ENCODE measurements at regions not wholly inside any gene's neighbourhood (a gene's known extent, or its start where the extent isn't known, plus 50 kb on each side); places are given as distances from the start of the nearest gene placed in this dataset.

DNA sequence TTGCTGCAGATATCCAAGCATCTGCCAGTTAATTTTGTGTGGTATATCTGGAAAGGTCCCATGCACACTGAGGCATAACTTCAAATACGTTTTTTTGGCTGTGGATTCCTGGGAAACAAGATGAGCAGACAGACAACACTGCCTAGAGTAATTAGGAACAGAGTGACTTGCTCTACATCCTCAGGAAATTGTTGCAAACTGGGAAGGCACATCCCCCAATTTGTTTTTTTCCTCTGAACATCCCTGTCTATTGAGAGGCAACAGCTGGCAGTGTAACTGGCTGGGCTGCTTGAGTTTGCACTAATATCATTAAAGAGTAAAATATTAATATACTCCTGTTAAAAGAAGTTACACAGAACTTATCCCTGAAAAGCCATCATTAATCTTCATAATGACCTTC lies 207.7 kb upstream of the SLIT2 start:
- no peak for ATAC-seq (ENCODE audit: insufficient number of reproducible peaks, low FRiP score, low read depth)
- no peaks in the 10 kb centered on the region for H3K4me1 ChIP-seq (ENCODE audit: control insufficient read depth in 1 of 2, low read depth in 2 of 2)
- H3K27me3 ChIP-seq (replicated peaks; ENCODE audit: insufficient read depth): no peaks in the 10 kb centered on the region
- H3K4me3 ChIP-seq: no peak overlapping the region
- TF ChIP-seq, protein P1, sequence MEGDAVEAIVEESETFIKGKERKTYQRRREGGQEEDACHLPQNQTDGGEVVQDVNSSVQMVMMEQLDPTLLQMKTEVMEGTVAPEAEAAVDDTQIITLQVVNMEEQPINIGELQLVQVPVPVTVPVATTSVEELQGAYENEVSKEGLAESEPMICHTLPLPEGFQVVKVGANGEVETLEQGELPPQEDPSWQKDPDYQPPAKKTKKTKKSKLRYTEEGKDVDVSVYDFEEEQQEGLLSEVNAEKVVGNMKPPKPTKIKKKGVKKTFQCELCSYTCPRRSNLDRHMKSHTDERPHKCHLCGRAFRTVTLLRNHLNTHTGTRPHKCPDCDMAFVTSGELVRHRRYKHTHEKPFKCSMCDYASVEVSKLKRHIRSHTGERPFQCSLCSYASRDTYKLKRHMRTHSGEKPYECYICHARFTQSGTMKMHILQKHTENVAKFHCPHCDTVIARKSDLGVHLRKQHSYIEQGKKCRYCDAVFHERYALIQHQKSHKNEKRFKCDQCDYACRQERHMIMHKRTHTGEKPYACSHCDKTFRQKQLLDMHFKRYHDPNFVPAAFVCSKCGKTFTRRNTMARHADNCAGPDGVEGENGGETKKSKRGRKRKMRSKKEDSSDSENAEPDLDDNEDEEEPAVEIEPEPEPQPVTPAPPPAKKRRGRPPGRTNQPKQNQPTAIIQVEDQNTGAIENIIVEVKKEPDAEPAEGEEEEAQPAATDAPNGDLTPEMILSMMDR (IDR thresholded peaks at IDR 0.05): no peak
- H3K9me3 ChIP-seq: no peaks in the 10 kb centered on the region
- no peak overlapping the region for H3K27ac ChIP-seq
- no peaks in the 10 kb centered on the region for H3K36me3 ChIP-seq
- DNase-seq (ENCODE audit: low spot score): no peak

GRCh38 chr4:20042769-20043168 lies 208.9 kb upstream of the SLIT2 start:
- ATAC-seq (ENCODE audit: insufficient number of reproducible peaks, low FRiP score, low read depth): no peak
- Histone ChIP-seq H3K27me3 (replicated peaks; ENCODE audit: insufficient read depth) (no peaks in the 10 kb centered on the region), H3K27ac (no peak overlapping the region), H3K4me3 (no peak overlapping the region), H3K9me3 (no peaks in the 10 kb centered on the region), H3K36me3 (no peaks in the 10 kb centered on the region), H3K4me1 (ENCODE audit: control insufficient read depth in 1 of 2, low read depth in 2 of 2) (no peaks in the 10 kb centered on the region)
- no peak for DNase-seq (ENCODE audit: low spot score)
- TF ChIP-seq, protein P1 (IDR thresholded peaks at IDR 0.05): no peak

- no peaks in the 10 kb centered on the region for H3K27me3 ChIP-seq (replicated peaks; ENCODE audit: insufficient read depth)
- H3K4me1 ChIP-seq (ENCODE audit: control insufficient read depth in 1 of 2, low read depth in 2 of 2): no peaks in the 10 kb centered on the region
- H3K27ac ChIP-seq: no peak overlapping the region
- ATAC-seq (ENCODE audit: insufficient number of reproducible peaks, low FRiP score, low read depth) (no peak), DNase-seq (ENCODE audit: low spot score) (no peak)
- TF ChIP-seq, protein P1 (IDR thresholded peaks at IDR 0.05): no peak
- H3K36me3 ChIP-seq: no peaks in the 10 kb centered on the region
- no peak overlapping the region for H3K4me3 ChIP-seq
- no peaks in the 10 kb centered on the region for H3K9me3 ChIP-seq
Observed at GRCh38 chr4:20041839-20042407, 209.8 kb upstream of the SLIT2 start.

DNA sequence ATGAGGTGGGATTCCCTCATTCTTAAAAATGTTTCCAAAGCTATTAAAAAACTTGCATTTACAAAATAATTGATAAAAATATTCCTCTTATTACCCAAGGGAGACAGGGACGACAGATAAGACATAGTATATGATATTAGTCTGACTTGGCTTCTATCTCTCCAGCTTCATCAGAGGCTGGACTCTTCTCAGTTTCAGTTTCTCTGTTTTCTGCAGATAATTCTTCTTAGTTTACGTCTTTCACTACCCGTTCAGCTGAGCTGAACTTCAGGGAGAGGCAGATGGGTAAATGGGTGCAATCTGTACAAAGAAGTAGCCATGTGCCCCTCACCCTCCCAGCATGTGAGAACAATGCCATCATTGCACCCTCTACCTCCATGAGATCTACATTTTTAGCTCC lies 214.0 kb upstream of the SLIT2 start:
- Histone ChIP-seq H3K36me3 (no peaks in the 10 kb centered on the region), H3K27me3 (replicated peaks; ENCODE audit: insufficient read depth) (no peaks in the 10 kb centered on the region), H3K9me3 (no peaks in the 10 kb centered on the region), H3K4me1 (ENCODE audit: control insufficient read depth in 1 of 2, low read depth in 2 of 2) (no peaks in the 10 kb centered on the region), H3K27ac (no peak overlapping the region), H3K4me3 (no peak overlapping the region)
- TF ChIP-seq, protein P1 (IDR thresholded peaks at IDR 0.05): no peak
- DNase-seq (ENCODE audit: low spot score) (no peak), ATAC-seq (ENCODE audit: insufficient number of reproducible peaks, low FRiP score, low read depth) (no peak)

DNA sequence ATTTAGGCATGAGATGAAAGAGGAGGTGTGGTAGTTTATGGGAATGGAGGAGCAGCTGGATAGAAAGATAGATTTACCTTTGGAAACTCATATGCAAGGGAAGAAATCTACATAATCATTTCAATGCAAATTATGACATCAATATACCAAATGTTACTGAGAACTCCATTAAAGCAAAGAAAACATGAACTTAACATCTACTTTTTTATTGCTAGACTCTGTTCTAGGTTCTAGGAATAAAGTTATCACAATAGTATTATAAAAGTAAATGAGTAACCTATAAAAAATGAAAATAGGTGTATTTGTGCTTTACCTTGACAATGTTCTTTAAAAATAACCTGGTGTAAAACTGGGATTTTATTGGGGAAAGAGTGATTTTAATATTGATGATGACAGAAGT lies 221.6 kb upstream of the SLIT2 start:
- TF ChIP-seq, protein P1 (IDR thresholded peaks at IDR 0.05): no peak
- no peak for DNase-seq (ENCODE audit: low spot score)
- H3K9me3 ChIP-seq: no peaks in the 10 kb centered on the region
- H3K27ac ChIP-seq: no peak overlapping the region
- H3K27me3 ChIP-seq (replicated peaks; ENCODE audit: insufficient read depth): no peaks in the 10 kb centered on the region
- H3K36me3 ChIP-seq: no peaks in the 10 kb centered on the region
- no peak for ATAC-seq (ENCODE audit: insufficient number of reproducible peaks, low FRiP score, low read depth)
- H3K4me1 ChIP-seq (ENCODE audit: control insufficient read depth in 1 of 2, low read depth in 2 of 2): no peaks in the 10 kb centered on the region
- H3K4me3 ChIP-seq: no peak overlapping the region
